Fibroblast of lung (primary cell): ENCODE measurements at regions not wholly inside any gene's neighbourhood (a gene's known extent, or its start where the extent isn't known, plus 50 kb on each side); places are given as distances from the start of the nearest gene placed in this dataset.

Experiments used
- DNase-seq, 2 donors: peaks; one replicate each; pipeline versions ENCODE4 v3.0.0 to v3.0.0-alpha.2; 2010; ENCODE audit warnings: low read depth in 2 of 2
- H2AFZ ChIP-seq: 2 replicates; pipeline ENCODE4 v1.5.1; 2012; ENCODE audit warnings: low read length, control low read depth, inconsistent platforms
- H3K27ac ChIP-seq: 2 replicates; pipeline ENCODE4 v1.5.1; 2011; ENCODE audit warnings: low read length, control low read depth; ENCODE audit not compliant: insufficient read depth
- H3K27me3 ChIP-seq: 2 replicates; pipeline ENCODE4 v1.5.1; 2011; ENCODE audit warnings: mild to moderate bottlenecking, low read length; ENCODE audit not compliant: control insufficient read depth, insufficient read depth
- H3K36me3 ChIP-seq: 2 replicates; pipeline ENCODE4 v1.5.1; 2011; ENCODE audit warnings: low read length; ENCODE audit not compliant: control insufficient read depth, insufficient read depth
- H3K4me1 ChIP-seq: 2 replicates; pipeline ENCODE4 v1.5.1; 2011; ENCODE audit warnings: low read length; ENCODE audit not compliant: control insufficient read depth, insufficient read depth; ENCODE audit errors: extremely low read depth
- H3K4me2 ChIP-seq: 2 replicates; pipeline ENCODE4 v1.5.1; 2011; ENCODE audit warnings: low read length, control low read depth; ENCODE audit not compliant: insufficient read depth; ENCODE audit errors: extremely low read depth
- H3K4me3 ChIP-seq, 4 experiments: fragments of 200-600 bp in 1 of 4; sonication (generic) in 1 of 4; replicated peaks in 1 of 4; 2 replicates each; pipeline ENCODE4 v1.5.1; 2011 to 2016; ENCODE audit warnings: low read length in 4 of 4, low read depth in 3 of 4, mild to moderate bottlenecking in 3 of 4, control low read depth in 2 of 4, inconsistent platforms in 1 of 4, mixed read lengths in 1 of 4; ENCODE audit not compliant: insufficient read depth in 1 of 4; ENCODE audit errors: control extremely low read depth in 1 of 4
- H3K79me2 ChIP-seq: 2 replicates; pipeline ENCODE4 v1.5.1; 2012; ENCODE audit warnings: mild to moderate bottlenecking, low read length, inconsistent platforms; ENCODE audit not compliant: control insufficient read depth, insufficient read depth
- H3K9ac ChIP-seq: 2 replicates; pipeline ENCODE4 v1.5.1; 2011; ENCODE audit warnings: mild to moderate bottlenecking, low read length, control low read depth; ENCODE audit not compliant: insufficient read depth
- H3K9me3 ChIP-seq: 2 replicates; pipeline ENCODE4 v1.5.1; 2012; ENCODE audit warnings: low read depth, low read length; ENCODE audit not compliant: control insufficient read depth, insufficient read depth
- H4K20me1 ChIP-seq: 2 replicates; pipeline ENCODE4 v1.5.1; 2011; ENCODE audit warnings: low read length; ENCODE audit not compliant: control insufficient read depth, insufficient read depth; ENCODE audit errors: extremely low read depth
- CTCF ChIP-seq, 2 donors: IDR thresholded peaks in 1 of 2; conservative IDR thresholded peaks in 1 of 2; 1 replicate in 1 of 2; 2 replicates in 1 of 2; pipeline ENCODE4 v1.5.1; 2011 to 2012; ENCODE audit warnings: low read length in 2 of 2, control low read depth in 1 of 2, inconsistent platforms in 1 of 2, low read depth in 1 of 2, mild to moderate bottlenecking in 1 of 2
- EZH2 ChIP-seq: IDR thresholded peaks from 2 replicates; pipeline ENCODE4 v1.5.1; 2012; ENCODE audit warnings: low read length, control low read depth, mild to moderate bottlenecking; ENCODE audit errors: missing control alignments

GRCh38 chr4:141899103-141899502, 262.7 kb downstream of the IL15 start:
- TF ChIP-seq EZH2 (no peak), CTCF (conservative IDR thresholded peaks at IDR 0.05 in 1 of 2, IDR thresholded peaks at IDR 0.05 in 1 of 2; ENCODE audit: low read depth in 1 of 2, low read length in 2 of 2) (no peak)
- Histone ChIP-seq H3K79me2 (no peaks in the 10 kb centered on the region), H3K9ac (no peak overlapping the region), H3K4me3 (no peak overlapping the region), H3K4me2 (no peak overlapping the region), H3K9me3 (no peaks in the 10 kb centered on the region), H2AFZ (no peak overlapping the region), H3K36me3 (no peaks in the 10 kb centered on the region), H3K4me1 (no peaks in the 10 kb centered on the region), H3K27ac (no peak overlapping the region), H4K20me1 (no peaks in the 10 kb centered on the region), H3K27me3 (no peaks in the 10 kb centered on the region)
- no peak for DNase-seq

- no peak overlapping the region for H3K4me2 ChIP-seq
Observed at GRCh38 chr4:141899541-141899940, 263.2 kb downstream of the IL15 start.

GRCh38 chr4:141900856-141901255, 264.5 kb downstream of the IL15 start:
- no peak for DNase-seq
- H3K36me3 ChIP-seq: no peaks in the 10 kb centered on the region
- no peaks in the 10 kb centered on the region for H3K79me2 ChIP-seq
- H3K27me3 ChIP-seq: no peaks in the 10 kb centered on the region
- no peak overlapping the region for H3K4me2 ChIP-seq
- H3K27ac ChIP-seq: no peak overlapping the region
- no peaks in the 10 kb centered on the region for H3K4me1 ChIP-seq
- H2AFZ ChIP-seq: no peak overlapping the region
- H4K20me1 ChIP-seq: no peaks in the 10 kb centered on the region
- no peak overlapping the region for H3K4me3 ChIP-seq
- TF ChIP-seq EZH2: no peak
- no peak for TF ChIP-seq CTCF (conservative IDR thresholded peaks at IDR 0.05 in 1 of 2, IDR thresholded peaks at IDR 0.05 in 1 of 2; ENCODE audit: low read depth in 1 of 2, low read length in 2 of 2)
- no peak overlapping the region for H3K9ac ChIP-seq
- H3K9me3 ChIP-seq: no peaks in the 10 kb centered on the region

More at GRCh38 chr4:141899541-141899940, 263.2 kb downstream of the IL15 start:
- Histone ChIP-seq H3K9me3 (no peaks in the 10 kb centered on the region), H3K36me3 (no peaks in the 10 kb centered on the region), H3K79me2 (no peaks in the 10 kb centered on the region), H3K27me3 (no peaks in the 10 kb centered on the region), H3K9ac (no peak overlapping the region), H3K27ac (no peak overlapping the region), H3K4me3 (no peak overlapping the region), H2AFZ (no peak overlapping the region), H4K20me1 (no peaks in the 10 kb centered on the region), H3K4me1 (no peaks in the 10 kb centered on the region)
- DNase-seq: no peak
- TF ChIP-seq EZH2: no peak
- no peak for TF ChIP-seq CTCF (conservative IDR thresholded peaks at IDR 0.05 in 1 of 2, IDR thresholded peaks at IDR 0.05 in 1 of 2; ENCODE audit: low read depth in 1 of 2, low read length in 2 of 2)
